ENCODE measurements at regions not wholly inside any gene's neighbourhood (a gene's known extent, or its start where the extent isn't known, plus 50 kb on each side); places are given as distances from the start of the nearest gene placed in this dataset.

DNA sequence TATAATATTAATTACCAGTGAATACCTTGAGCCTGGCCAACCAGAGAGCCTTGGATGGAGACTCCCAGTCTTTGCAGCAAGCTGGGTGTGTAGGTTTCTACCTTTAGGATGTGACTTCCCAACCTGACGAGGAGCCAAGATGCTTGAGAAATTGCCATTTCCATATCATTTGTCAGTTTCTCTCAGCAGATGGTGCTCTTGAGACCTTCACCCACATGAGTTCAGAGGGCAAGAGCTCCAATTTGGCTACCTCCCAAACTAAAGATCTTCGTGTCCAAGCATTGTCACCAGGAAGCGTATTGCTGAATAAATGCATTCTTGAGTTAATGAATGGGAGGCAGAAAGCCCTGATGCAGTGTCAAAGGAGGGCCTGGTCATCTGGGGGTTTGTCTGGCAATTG, 106.4 kb upstream of the TBX5 start:
- TF ChIP-seq OSR1 (CRISPR knock-in tag; IDR thresholded peaks at IDR 0.05), result no peak
- no peak for TF ChIP-seq RARB (CRISPR knock-in tag; IDR thresholded peaks at IDR 0.05)
- TF ChIP-seq, protein P1, sequence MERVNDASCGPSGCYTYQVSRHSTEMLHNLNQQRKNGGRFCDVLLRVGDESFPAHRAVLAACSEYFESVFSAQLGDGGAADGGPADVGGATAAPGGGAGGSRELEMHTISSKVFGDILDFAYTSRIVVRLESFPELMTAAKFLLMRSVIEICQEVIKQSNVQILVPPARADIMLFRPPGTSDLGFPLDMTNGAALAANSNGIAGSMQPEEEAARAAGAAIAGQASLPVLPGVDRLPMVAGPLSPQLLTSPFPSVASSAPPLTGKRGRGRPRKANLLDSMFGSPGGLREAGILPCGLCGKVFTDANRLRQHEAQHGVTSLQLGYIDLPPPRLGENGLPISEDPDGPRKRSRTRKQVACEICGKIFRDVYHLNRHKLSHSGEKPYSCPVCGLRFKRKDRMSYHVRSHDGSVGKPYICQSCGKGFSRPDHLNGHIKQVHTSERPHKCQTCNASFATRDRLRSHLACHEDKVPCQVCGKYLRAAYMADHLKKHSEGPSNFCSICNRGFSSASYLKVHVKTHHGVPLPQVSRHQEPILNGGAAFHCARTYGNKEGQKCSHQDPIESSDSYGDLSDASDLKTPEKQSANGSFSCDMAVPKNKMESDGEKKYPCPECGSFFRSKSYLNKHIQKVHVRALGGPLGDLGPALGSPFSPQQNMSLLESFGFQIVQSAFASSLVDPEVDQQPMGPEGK (CRISPR knock-in tag; IDR thresholded peaks at IDR 0.05; ENCODE audit: borderline replicate concordance), result no peak
- no peak for TF ChIP-seq ZFP3 (CRISPR knock-in tag; IDR thresholded peaks at IDR 0.05)
- no peak for TF ChIP-seq GLIS3 (CRISPR knock-in tag; IDR thresholded peaks at IDR 0.05)
- TF ChIP-seq ZNF8 (CRISPR knock-in tag; IDR thresholded peaks at IDR 0.05), result no peak
- no peak for TF ChIP-seq BACH2 (CRISPR knock-in tag; IDR thresholded peaks at IDR 0.05; ENCODE audit: borderline replicate concordance)

All from SK-N-SH treated with all-trans-retinoic acid at 6 μM for 48 hours (cell line).